Stimulated activated naive CD8-positive, alpha-beta T cell treated with anti-CD3 and anti-CD28 coated beads, Interleukin-15, Interleukin-2, amounts not matched to agents 100 U/mL and 50 U/mL, for 24 hours (primary cell): ENCODE measurements at regions not wholly inside any gene's neighbourhood (a gene's known extent, or its start where the extent isn't known, plus 50 kb on each side); places are given as distances from the start of the nearest gene placed in this dataset.

ENCODE experiments used
- ATAC-seq: fragments of 150-1000 bp; cut with Tn5 transposase; one replicate; pipeline ENCODE4 v1.10.0; 2021
- DNase-seq: peaks from one replicate; pipeline ENCODE4 v3.0.0; 2021

- ATAC-seq (no peak), DNase-seq (no peak)
Observed at GRCh38 chr5:15447209-15447608, 52.8 kb upstream of the FBXL7 start.

- no peak for DNase-seq
- ATAC-seq = no peak
Observed at GRCh38 chr5:15446552-15446951, 53.4 kb upstream of the FBXL7 start.

- DNase-seq = no peak
- no peak for ATAC-seq
Observed at GRCh38 chr5:15442193-15442570, 57.8 kb upstream of the FBXL7 start.

GRCh38 chr5:15441433-15442192 is 58.4 kb upstream of the FBXL7 start:
- no peak for ATAC-seq
- no peak for DNase-seq

GRCh38 chr5:15440434-15440833 is 59.5 kb upstream of the FBXL7 start:
- DNase-seq = no peak
- ATAC-seq = no peak

GRCh38 chr5:15439801-15440200 is 60.2 kb upstream of the FBXL7 start:
- ATAC-seq (no peak), DNase-seq (no peak)

- ATAC-seq (no peak), DNase-seq (no peak)
Observed at GRCh38 chr5:15433709-15434108, 66.3 kb upstream of the FBXL7 start.

GRCh38 chr5:15431923-15432322 is 68.1 kb upstream of the FBXL7 start:
- no peak for DNase-seq

GRCh38 chr5:15425766-15426165 is 74.2 kb upstream of the FBXL7 start:
- DNase-seq = no peak
- ATAC-seq = no peak

More at GRCh38 chr5:15431923-15432322, 68.1 kb upstream of the FBXL7 start:
- ATAC-seq = no peak

- ATAC-seq (no peak), DNase-seq (no peak)
Observed at GRCh38 chr5:15424769-15425168, 75.2 kb upstream of the FBXL7 start.

- no peak for DNase-seq
- ATAC-seq = no peak
Observed at GRCh38 chr5:15421921-15422412, 78.0 kb upstream of the FBXL7 start.

GRCh38 chr5:15421381-15421780 is 78.6 kb upstream of the FBXL7 start:
- DNase-seq (no peak), ATAC-seq (no peak)

- no peak for ATAC-seq
Observed at GRCh38 chr5:15420201-15420600, 79.8 kb upstream of the FBXL7 start.

GRCh38 chr5:15417156-15417555 is 82.8 kb upstream of the FBXL7 start:
- DNase-seq (no peak), ATAC-seq (no peak)

More at GRCh38 chr5:15420201-15420600, 79.8 kb upstream of the FBXL7 start:
- DNase-seq = no peak

GRCh38 chr5:15406478-15406877 is 93.5 kb upstream of the FBXL7 start:
- DNase-seq (no peak), ATAC-seq (no peak)

GRCh38 chr5:15393146-15393545 is 106.8 kb upstream of the FBXL7 start:
- no peak for ATAC-seq
- DNase-seq = no peak

- no peak for ATAC-seq
- DNase-seq = no peak
Observed at GRCh38 chr5:15391704-15392397, 108.1 kb upstream of the FBXL7 start.

GRCh38 chr5:15388866-15389265 is 111.1 kb upstream of the FBXL7 start:
- ATAC-seq (no peak), DNase-seq (no peak)

- no peak for ATAC-seq
Observed at GRCh38 chr5:15387931-15388524, 112.0 kb upstream of the FBXL7 start.

GRCh38 chr5:15386122-15386521 is 113.9 kb upstream of the FBXL7 start:
- DNase-seq (no peak), ATAC-seq (peak; percentile 19)

More at GRCh38 chr5:15387931-15388524, 112.0 kb upstream of the FBXL7 start:
- DNase-seq = no peak

GRCh38 chr5:15385553-15385952 is 114.4 kb upstream of the FBXL7 start:
- DNase-seq (no peak), ATAC-seq (no peak)

GRCh38 chr5:15385037-15385436 is 114.9 kb upstream of the FBXL7 start:
- ATAC-seq (no peak), DNase-seq (no peak)

GRCh38 chr5:15384581-15384980 is 115.4 kb upstream of the FBXL7 start:
- no peak for DNase-seq
- ATAC-seq = no peak
